Mesothelial cell of epicardium (in vitro differentiated cells): ENCODE measurements at regions not wholly inside any gene's neighbourhood (a gene's known extent, or its start where the extent isn't known, plus 50 kb on each side); places are given as distances from the start of the nearest gene placed in this dataset.

Experiments
- DNase-seq, 2 experiments: peaks; one replicate each; pipeline ENCODE4 v3.0.0; 2021; ENCODE audit warnings: low spot score in 2 of 2; ENCODE audit not compliant: unreplicated experiment in 2 of 2
- H3K27ac Mint-ChIP-seq: 2 replicates; pipeline ENCODE4 v1.8.0; 2021; ENCODE audit warnings: mixed read lengths
- H3K27me3 Mint-ChIP-seq: 2 replicates; pipeline ENCODE4 v1.8.0; 2021; ENCODE audit warnings: low read depth, mixed read lengths
- H3K36me3 Mint-ChIP-seq: 2 replicates; pipeline ENCODE4 v1.8.0; 2021; ENCODE audit warnings: mixed read lengths
- H3K4me1 Mint-ChIP-seq: 2 replicates; pipeline ENCODE4 v1.8.0; 2021; ENCODE audit warnings: mixed read lengths
- H3K4me3 Mint-ChIP-seq: 2 replicates; pipeline ENCODE4 v1.8.0; 2021; ENCODE audit warnings: mild to moderate bottlenecking, moderate library complexity, mixed read lengths
- H3K9me3 Mint-ChIP-seq: 2 replicates; pipeline ENCODE4 v1.8.0; 2021; ENCODE audit warnings: mixed read lengths
- CTCF ChIP-seq: fragments of 200-600 bp; sonication (generic); IDR thresholded peaks from one replicate; pipeline ENCODE4 v1.5.0; 2021; ENCODE audit warnings: antibody characterized with exemption; ENCODE audit not compliant: unreplicated experiment

DNA sequence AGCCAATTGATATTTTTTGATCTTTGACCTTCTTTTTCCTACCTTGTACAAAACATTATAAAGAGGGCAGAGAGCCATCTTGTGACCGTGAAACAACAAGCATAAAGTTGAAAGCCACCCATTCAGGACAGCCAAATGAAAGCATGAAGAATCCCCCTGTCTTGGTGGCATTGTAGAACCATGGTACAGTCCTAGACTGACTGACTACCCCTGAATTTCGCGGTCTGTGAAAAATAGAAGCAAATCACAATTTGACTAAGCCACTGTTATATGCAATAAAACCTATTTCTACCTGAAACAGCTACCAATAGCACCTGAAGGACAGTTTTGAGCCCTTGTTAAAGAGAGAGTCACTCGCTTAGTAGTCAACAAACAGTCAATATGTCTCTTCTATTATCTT, 527.4 kb downstream of the MID1IP1 start:
- no peak for TF ChIP-seq CTCF
- H3K27me3 Mint-ChIP-seq: peaks cover 8% of the 10 kb centered on the region
- no peaks in the 10 kb centered on the region for H3K4me1 Mint-ChIP-seq
- no peaks in the 10 kb centered on the region for H3K36me3 Mint-ChIP-seq
- no peak for DNase-seq
- no peak overlapping the region for H3K4me3 Mint-ChIP-seq
- H3K9me3 Mint-ChIP-seq: peaks cover 56% of the 10 kb centered on the region
- H3K27ac Mint-ChIP-seq: no peak overlapping the region

DNA sequence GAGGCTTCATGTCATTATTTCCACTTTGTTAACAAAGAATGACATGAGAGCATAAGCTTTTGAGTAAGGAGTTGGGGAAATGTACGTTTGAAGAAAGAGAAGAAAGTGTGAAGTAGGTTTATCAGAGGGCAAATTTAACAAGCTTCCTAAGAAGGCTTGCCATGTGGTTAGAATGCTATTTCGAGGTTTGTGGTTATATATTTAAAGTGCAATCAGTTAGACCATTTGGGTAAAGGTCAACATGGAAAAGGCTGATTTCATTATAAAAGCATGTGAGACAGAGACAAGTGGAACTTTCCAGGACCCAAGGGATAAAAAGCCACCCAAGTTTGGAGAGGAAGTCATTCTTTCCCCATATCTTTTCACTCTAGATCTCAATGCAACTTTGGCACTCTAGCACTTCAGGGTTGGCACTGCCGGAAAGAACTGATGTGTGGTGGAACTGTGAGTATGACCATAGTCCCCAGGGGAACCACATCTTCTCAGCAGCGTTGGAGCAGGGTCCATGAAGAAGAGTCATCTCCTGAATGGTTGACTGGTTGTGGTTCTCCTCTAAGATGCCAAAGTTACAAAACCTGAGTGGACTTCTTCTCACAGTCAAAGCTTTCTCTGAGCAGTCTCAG, 529.9 kb downstream of the MID1IP1 start:
- Mint-ChIP-seq H3K9me3 (peaks cover 50% of the 10 kb centered on the region), H3K27ac (no peak overlapping the region), H3K4me1 (peaks cover 11% of the 10 kb centered on the region), H3K36me3 (no peaks in the 10 kb centered on the region), H3K27me3 (peaks cover 8% of the 10 kb centered on the region), H3K4me3 (no peak overlapping the region)
- TF ChIP-seq CTCF: no peak
- no peak for DNase-seq

GRCh38 chrX:39333451-39333850, 532.2 kb downstream of the MID1IP1 start:
- peaks cover 8% of the 10 kb centered on the region for H3K27me3 Mint-ChIP-seq
- peaks cover 37% of the 10 kb centered on the region for H3K9me3 Mint-ChIP-seq
- H3K36me3 Mint-ChIP-seq: no peaks in the 10 kb centered on the region
- TF ChIP-seq CTCF: no peak
- H3K27ac Mint-ChIP-seq: no peak overlapping the region
- no peak for DNase-seq
- H3K4me3 Mint-ChIP-seq: no peak overlapping the region
- peaks cover 22% of the 10 kb centered on the region for H3K4me1 Mint-ChIP-seq

DNA sequence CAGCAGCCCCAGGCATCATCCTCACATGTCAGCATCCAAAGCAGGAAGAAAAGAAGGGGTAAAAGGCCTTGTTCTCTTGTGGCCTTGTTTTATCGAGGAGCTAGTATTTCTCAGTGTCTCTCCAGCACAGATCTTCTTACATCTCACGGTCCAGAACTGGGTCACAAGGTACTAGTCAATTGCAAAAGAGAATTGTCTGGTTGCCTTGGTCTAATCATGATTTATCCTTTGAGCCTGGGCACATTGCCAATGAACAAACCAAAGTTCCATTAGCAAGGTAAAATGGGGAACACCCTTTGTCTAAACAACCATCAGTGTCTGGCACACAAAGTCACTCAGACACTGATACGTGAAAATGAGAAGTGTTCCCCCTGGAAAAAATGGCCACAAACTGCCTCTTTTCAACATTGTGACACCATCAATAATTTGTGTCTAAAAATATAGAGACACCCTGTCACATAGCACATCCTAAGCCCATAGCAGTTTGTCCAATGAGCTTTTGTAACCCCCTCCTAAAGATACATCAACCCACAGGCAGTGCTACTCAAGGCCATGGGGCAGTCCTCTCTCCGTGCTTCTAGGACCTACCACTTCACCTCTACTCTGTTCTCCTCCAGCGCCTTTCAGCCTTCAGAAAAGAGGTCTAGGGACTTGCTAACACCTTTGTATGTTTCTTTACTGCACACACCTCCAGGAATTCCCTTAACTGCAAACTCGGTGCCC, 534.4 kb downstream of the MID1IP1 start:
- H3K4me3 Mint-ChIP-seq: no peak overlapping the region
- peaks cover 1% of the 10 kb centered on the region for H3K27me3 Mint-ChIP-seq
- peaks cover 22% of the 10 kb centered on the region for H3K4me1 Mint-ChIP-seq
- H3K27ac Mint-ChIP-seq: peak overlapping the region; percentile 32
- TF ChIP-seq CTCF: no peak
- DNase-seq: no peak
- no peaks in the 10 kb centered on the region for H3K36me3 Mint-ChIP-seq
- H3K9me3 Mint-ChIP-seq: peaks cover 36% of the 10 kb centered on the region

- Mint-ChIP-seq H3K27ac (peak overlapping the region; percentile 30), H3K36me3 (no peaks in the 10 kb centered on the region), H3K9me3 (peaks cover 38% of the 10 kb centered on the region), H3K27me3 (no peaks in the 10 kb centered on the region), H3K4me1 (peaks cover 22% of the 10 kb centered on the region), H3K4me3 (no peak overlapping the region)
- TF ChIP-seq CTCF: no peak
- DNase-seq: no peak
Measured at GRCh38 chrX:39336671-39337311, 535.5 kb downstream of the MID1IP1 start.
